ENCODE measurements at regions not wholly inside any gene's neighbourhood (a gene's known extent, or its start where the extent isn't known, plus 50 kb on each side); places are given as distances from the start of the nearest gene placed in this dataset.
"Not testable (repeated sequence)": the region's sequence is repeated elsewhere in the genome, so short reads cannot be mapped to it uniquely, and the experiment has no call there.

- H3K27ac Mint-ChIP-seq, result no peak overlapping the region
- H3K4me3 Mint-ChIP-seq (ENCODE audit: low read depth), result no peak overlapping the region
- no peaks in the 10 kb centered on the region for H3K36me3 Mint-ChIP-seq (ENCODE audit: low read depth)
- no peaks in the 10 kb centered on the region for H3K27me3 Mint-ChIP-seq (ENCODE audit: low read depth)
- no peak for DNase-seq (ENCODE audit: low spot score)
- H3K4me1 Mint-ChIP-seq (ENCODE audit: low read depth), result no peaks in the 10 kb centered on the region
- intact Hi-C loops (cut with micrococcal nuclease), result no loop called here
- no peaks in the 10 kb centered on the region for H3K9me3 Mint-ChIP-seq
Observed at GRCh38 chr6:168994956-168995355, 258.7 kb downstream of the THBS2 start.

GRCh38 chr6:168992446-168993144, 261.1 kb downstream of the THBS2 start:
- Mint-ChIP-seq H3K27ac (no peak overlapping the region), H3K27me3 (ENCODE audit: low read depth) (no peaks in the 10 kb centered on the region), H3K9me3 (no peaks in the 10 kb centered on the region), H3K36me3 (ENCODE audit: low read depth) (no peaks in the 10 kb centered on the region), H3K4me1 (ENCODE audit: low read depth) (no peaks in the 10 kb centered on the region), H3K4me3 (ENCODE audit: low read depth) (no peak overlapping the region)
- intact Hi-C loops (cut with micrococcal nuclease), result no loop called here
- DNase-seq (ENCODE audit: low spot score), result no peak

GRCh38 chr6:168991695-168992094, 262.0 kb downstream of the THBS2 start:
- DNase-seq (ENCODE audit: low spot score); intact Hi-C loops (cut with micrococcal nuclease); H3K4me3 Mint-ChIP-seq (ENCODE audit: low read depth); H3K27me3 Mint-ChIP-seq (ENCODE audit: low read depth); H3K36me3 Mint-ChIP-seq (ENCODE audit: low read depth); H3K4me1 Mint-ChIP-seq (ENCODE audit: low read depth); H3K9me3 Mint-ChIP-seq; H3K27ac Mint-ChIP-seq: not testable (repeated sequence)

- Mint-ChIP-seq H3K4me1 (ENCODE audit: low read depth) (no peaks in the 10 kb centered on the region), H3K4me3 (ENCODE audit: low read depth) (no peak overlapping the region), H3K36me3 (ENCODE audit: low read depth) (no peaks in the 10 kb centered on the region), H3K9me3 (no peaks in the 10 kb centered on the region), H3K27ac (no peak overlapping the region), H3K27me3 (ENCODE audit: low read depth) (no peaks in the 10 kb centered on the region)
- DNase-seq (ENCODE audit: low spot score), result no peak
- intact Hi-C loops (cut with micrococcal nuclease), result no loop called here
Observed at GRCh38 chr6:168990019-168990751, 263.5 kb downstream of the THBS2 start.

GRCh38 chr6:168989421-168989820, 264.2 kb downstream of the THBS2 start:
- no peaks in the 10 kb centered on the region for H3K9me3 Mint-ChIP-seq
- no peak overlapping the region for H3K27ac Mint-ChIP-seq
- no peaks in the 10 kb centered on the region for H3K27me3 Mint-ChIP-seq (ENCODE audit: low read depth)
- no peaks in the 10 kb centered on the region for H3K36me3 Mint-ChIP-seq (ENCODE audit: low read depth)
- H3K4me1 Mint-ChIP-seq (ENCODE audit: low read depth), result no peaks in the 10 kb centered on the region
- no peak for DNase-seq (ENCODE audit: low spot score)
- no peak overlapping the region for H3K4me3 Mint-ChIP-seq (ENCODE audit: low read depth)
- intact Hi-C loops (cut with micrococcal nuclease), result no loop called here

- H3K4me1 Mint-ChIP-seq (ENCODE audit: low read depth), result no peaks in the 10 kb centered on the region
- H3K4me3 Mint-ChIP-seq (ENCODE audit: low read depth), result no peak overlapping the region
- no peaks in the 10 kb centered on the region for H3K27me3 Mint-ChIP-seq (ENCODE audit: low read depth)
- DNase-seq (ENCODE audit: low spot score), result no peak
- H3K36me3 Mint-ChIP-seq (ENCODE audit: low read depth), result no peaks in the 10 kb centered on the region
- no peak overlapping the region for H3K27ac Mint-ChIP-seq
- no peaks in the 10 kb centered on the region for H3K9me3 Mint-ChIP-seq
- intact Hi-C loops (cut with micrococcal nuclease), result no loop called here
Observed at GRCh38 chr6:168988801-168989200, 264.8 kb downstream of the THBS2 start.

- Mint-ChIP-seq H3K4me1 (ENCODE audit: low read depth) (no peaks in the 10 kb centered on the region), H3K4me3 (ENCODE audit: low read depth) (no peak overlapping the region), H3K27ac (no peak overlapping the region), H3K9me3 (no peaks in the 10 kb centered on the region), H3K27me3 (ENCODE audit: low read depth) (no peaks in the 10 kb centered on the region), H3K36me3 (ENCODE audit: low read depth) (no peaks in the 10 kb centered on the region)
- DNase-seq (ENCODE audit: low spot score), result no peak
- intact Hi-C loops (cut with micrococcal nuclease), result no loop called here
Observed at GRCh38 chr6:168988280-168988679, 265.4 kb downstream of the THBS2 start.

GRCh38 chr6:168985705-168986104, 267.9 kb downstream of the THBS2 start:
- Mint-ChIP-seq H3K9me3 (peaks cover 6% of the 10 kb centered on the region), H3K27me3 (ENCODE audit: low read depth) (peaks cover 1% of the 10 kb centered on the region), H3K36me3 (ENCODE audit: low read depth) (no peaks in the 10 kb centered on the region), H3K27ac (no peak overlapping the region), H3K4me1 (ENCODE audit: low read depth) (no peaks in the 10 kb centered on the region), H3K4me3 (ENCODE audit: low read depth) (no peak overlapping the region)
- intact Hi-C loops (cut with micrococcal nuclease), result no loop called here
- DNase-seq (ENCODE audit: low spot score), result no peak

GRCh38 chr6:168983925-168984324, 269.7 kb downstream of the THBS2 start:
- no peak overlapping the region for H3K4me3 Mint-ChIP-seq (ENCODE audit: low read depth)
- intact Hi-C loops (cut with micrococcal nuclease), result no loop called here
- no peaks in the 10 kb centered on the region for H3K36me3 Mint-ChIP-seq (ENCODE audit: low read depth)
- peaks cover 14% of the 10 kb centered on the region for H3K9me3 Mint-ChIP-seq
- no peaks in the 10 kb centered on the region for H3K4me1 Mint-ChIP-seq (ENCODE audit: low read depth)
- DNase-seq (ENCODE audit: low spot score), result no peak
- no peak overlapping the region for H3K27ac Mint-ChIP-seq
- H3K27me3 Mint-ChIP-seq (ENCODE audit: low read depth), result peaks cover 1% of the 10 kb centered on the region

GRCh38 chr6:168981187-168981586, 272.5 kb downstream of the THBS2 start:
- intact Hi-C loops (cut with micrococcal nuclease), result no loop called here
- Mint-ChIP-seq H3K4me3 (ENCODE audit: low read depth) (no peak overlapping the region), H3K36me3 (ENCODE audit: low read depth) (no peaks in the 10 kb centered on the region), H3K27ac (no peak overlapping the region), H3K4me1 (ENCODE audit: low read depth) (no peaks in the 10 kb centered on the region), H3K27me3 (ENCODE audit: low read depth) (peaks cover 1% of the 10 kb centered on the region), H3K9me3 (peaks cover 14% of the 10 kb centered on the region)
- DNase-seq (ENCODE audit: low spot score), result no peak

GRCh38 chr6:168979254-168979653, 274.4 kb downstream of the THBS2 start:
- peaks cover 1% of the 10 kb centered on the region for H3K27me3 Mint-ChIP-seq (ENCODE audit: low read depth)
- no peaks in the 10 kb centered on the region for H3K36me3 Mint-ChIP-seq (ENCODE audit: low read depth)
- intact Hi-C loops (cut with micrococcal nuclease), result no loop called here
- no peak for DNase-seq (ENCODE audit: low spot score)
- H3K4me1 Mint-ChIP-seq (ENCODE audit: low read depth), result no peaks in the 10 kb centered on the region
- no peak overlapping the region for H3K27ac Mint-ChIP-seq
- no peak overlapping the region for H3K4me3 Mint-ChIP-seq (ENCODE audit: low read depth)
- peaks cover 14% of the 10 kb centered on the region for H3K9me3 Mint-ChIP-seq

GRCh38 chr6:168972128-168972527, 281.5 kb downstream of the THBS2 start:
- H3K27ac Mint-ChIP-seq, result no peak overlapping the region
- H3K36me3 Mint-ChIP-seq (ENCODE audit: low read depth), result no peaks in the 10 kb centered on the region
- no peaks in the 10 kb centered on the region for H3K9me3 Mint-ChIP-seq
- no peak for DNase-seq (ENCODE audit: low spot score)
- no peak overlapping the region for H3K4me3 Mint-ChIP-seq (ENCODE audit: low read depth)
- H3K27me3 Mint-ChIP-seq (ENCODE audit: low read depth), result peaks cover 7% of the 10 kb centered on the region
- no peaks in the 10 kb centered on the region for H3K4me1 Mint-ChIP-seq (ENCODE audit: low read depth)
- intact Hi-C loops (cut with micrococcal nuclease), result no loop called here

- Mint-ChIP-seq H3K9me3 (no peaks in the 10 kb centered on the region), H3K36me3 (ENCODE audit: low read depth) (no peaks in the 10 kb centered on the region), H3K4me1 (ENCODE audit: low read depth) (no peaks in the 10 kb centered on the region), H3K27ac (no peak overlapping the region), H3K27me3 (ENCODE audit: low read depth) (peaks cover 7% of the 10 kb centered on the region), H3K4me3 (ENCODE audit: low read depth) (no peak overlapping the region)
- intact Hi-C loops (cut with micrococcal nuclease), result no loop called here
- DNase-seq (ENCODE audit: low spot score), result no peak
Observed at GRCh38 chr6:168971549-168971948, 282.1 kb downstream of the THBS2 start.

All from activated T-helper 2 cell treated with anti-CD3 and anti-CD28 coated beads, Interferon-gamma antibody, Interleukin-2, Interleukin-4, amounts not matched to agents 10 μg/mL and 5 μg/mL and 100 μg/mL, durations not matched to agents 14 hours and 24 hours and 36 hours (primary cell).